Tibial nerve (tissue), 3 donors: ENCODE measurements at regions not wholly inside any gene's neighbourhood (a gene's known extent, or its start where the extent isn't known, plus 50 kb on each side); places are given as distances from the start of the nearest gene placed in this dataset.

Experiments
- CTCF ChIP-seq, 5 experiments: fragments of 200-600 bp in 3 of 5; fragments of 450-650 bp in 2 of 5; sonication (generic) in 3 of 5; IDR thresholded peaks; one replicate each; pipeline ENCODE4 v1.5.1; 2016 to 2019; ENCODE audit warnings: antibody characterized with exemption in 5 of 5, mild to moderate bottlenecking in 3 of 5, moderate library complexity in 2 of 5
- POLR2A ChIP-seq, 2 donors: fragments of 450-650 bp; IDR thresholded peaks; one replicate each; pipeline ENCODE4 v1.6.1; 2017; ENCODE audit warnings: antibody characterized with exemption in 2 of 2, mild to moderate bottlenecking in 2 of 2, moderate library complexity in 2 of 2

- no peak for TF ChIP-seq POLR2A (IDR thresholded peaks at IDR 0.05)
- no peak for TF ChIP-seq CTCF (IDR thresholded peaks at IDR 0.05)
Observed at GRCh38 chr9:82180711-82181110, 192.1 kb downstream of the SPATA31D1 start.
